ENCODE measurements at regions not wholly inside any gene's neighbourhood (a gene's known extent, or its start where the extent isn't known, plus 50 kb on each side); places are given as distances from the start of the nearest gene placed in this dataset.

DNA sequence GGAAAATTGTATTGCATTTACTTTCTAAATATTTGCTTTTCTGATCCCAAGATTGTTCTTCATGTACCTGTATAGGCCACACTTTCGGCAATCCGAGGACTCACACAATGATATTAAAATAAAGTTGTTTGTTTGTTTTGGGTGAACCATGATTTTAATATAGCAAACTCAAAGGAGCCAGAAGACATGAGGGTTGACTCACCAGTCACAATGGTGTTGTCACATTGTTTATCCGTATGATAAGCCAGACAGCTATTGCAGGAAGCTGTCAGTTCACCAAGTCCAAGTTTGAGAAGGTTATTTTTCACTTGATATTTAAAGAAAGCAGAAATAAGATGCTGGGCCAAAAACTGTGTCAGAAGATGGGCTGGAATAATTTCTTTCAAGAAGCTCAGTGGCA, 67.1 kb upstream of the CPM start:
- no peak for TF ChIP-seq RELA (CRISPR knock-in tag; IDR thresholded peaks at IDR 0.05; ENCODE audit: borderline replicate concordance)
- TF ChIP-seq, protein P1, sequence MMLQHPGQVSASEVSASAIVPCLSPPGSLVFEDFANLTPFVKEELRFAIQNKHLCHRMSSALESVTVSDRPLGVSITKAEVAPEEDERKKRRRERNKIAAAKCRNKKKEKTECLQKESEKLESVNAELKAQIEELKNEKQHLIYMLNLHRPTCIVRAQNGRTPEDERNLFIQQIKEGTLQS (CRISPR knock-in tag; conservative IDR thresholded peaks at IDR 0.05), result no peak
